ENCODE measurements at regions not wholly inside any gene's neighbourhood (a gene's known extent, or its start where the extent isn't known, plus 50 kb on each side); places are given as distances from the start of the nearest gene placed in this dataset.

DNA sequence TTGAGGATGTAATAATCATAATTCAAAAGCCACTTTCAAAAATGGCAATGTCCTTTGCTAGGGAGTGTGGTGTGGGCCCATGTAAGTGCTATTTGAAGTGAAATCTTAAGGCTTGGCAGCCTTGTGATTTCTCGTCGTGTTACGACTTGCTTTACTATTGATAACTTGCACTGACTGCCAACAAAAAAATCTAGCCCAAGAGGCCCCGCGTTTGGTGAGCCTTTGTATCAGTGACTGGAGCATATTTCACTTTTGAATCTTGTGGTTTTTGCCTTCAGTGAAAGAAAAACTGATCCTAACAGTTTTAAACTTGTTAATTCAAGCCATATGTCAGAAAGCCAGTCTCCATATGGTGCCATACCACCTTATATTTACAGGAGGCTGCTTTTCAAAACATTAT, 248.0 kb downstream of the TMEM182 start:
- peaks cover 16% of the 10 kb centered on the region for H3K4me1 Mint-ChIP-seq
- DNase-seq (ENCODE audit: low spot score in 2 of 2, unreplicated experiment in 2 of 2): no peak

GRCh38 chr2:103010306-103010705, 248.5 kb downstream of the TMEM182 start:
- no peaks in the 10 kb centered on the region for H3K36me3 Mint-ChIP-seq
- H3K27me3 Mint-ChIP-seq (ENCODE audit: low read depth): peaks cover 13% of the 10 kb centered on the region
- H3K4me3 Mint-ChIP-seq: no peak overlapping the region
- no peaks in the 10 kb centered on the region for H3K9me3 Mint-ChIP-seq
- DNase-seq (ENCODE audit: low spot score in 2 of 2, unreplicated experiment in 2 of 2): no peak
- TF ChIP-seq, protein P1, sequence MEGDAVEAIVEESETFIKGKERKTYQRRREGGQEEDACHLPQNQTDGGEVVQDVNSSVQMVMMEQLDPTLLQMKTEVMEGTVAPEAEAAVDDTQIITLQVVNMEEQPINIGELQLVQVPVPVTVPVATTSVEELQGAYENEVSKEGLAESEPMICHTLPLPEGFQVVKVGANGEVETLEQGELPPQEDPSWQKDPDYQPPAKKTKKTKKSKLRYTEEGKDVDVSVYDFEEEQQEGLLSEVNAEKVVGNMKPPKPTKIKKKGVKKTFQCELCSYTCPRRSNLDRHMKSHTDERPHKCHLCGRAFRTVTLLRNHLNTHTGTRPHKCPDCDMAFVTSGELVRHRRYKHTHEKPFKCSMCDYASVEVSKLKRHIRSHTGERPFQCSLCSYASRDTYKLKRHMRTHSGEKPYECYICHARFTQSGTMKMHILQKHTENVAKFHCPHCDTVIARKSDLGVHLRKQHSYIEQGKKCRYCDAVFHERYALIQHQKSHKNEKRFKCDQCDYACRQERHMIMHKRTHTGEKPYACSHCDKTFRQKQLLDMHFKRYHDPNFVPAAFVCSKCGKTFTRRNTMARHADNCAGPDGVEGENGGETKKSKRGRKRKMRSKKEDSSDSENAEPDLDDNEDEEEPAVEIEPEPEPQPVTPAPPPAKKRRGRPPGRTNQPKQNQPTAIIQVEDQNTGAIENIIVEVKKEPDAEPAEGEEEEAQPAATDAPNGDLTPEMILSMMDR (IDR thresholded peaks at IDR 0.05; ENCODE audit: unreplicated experiment): no peak
- no peak overlapping the region for H3K27ac Mint-ChIP-seq
- H3K4me1 Mint-ChIP-seq: peaks cover 16% of the 10 kb centered on the region

More for the DNA sequence above, 248.0 kb downstream of the TMEM182 start:
- Mint-ChIP-seq H3K36me3 (no peaks in the 10 kb centered on the region), H3K9me3 (no peaks in the 10 kb centered on the region), H3K27ac (peak overlapping the region; percentile 43), H3K27me3 (ENCODE audit: low read depth) (peaks cover 9% of the 10 kb centered on the region), H3K4me3 (no peak overlapping the region)
- TF ChIP-seq, protein P1 (IDR thresholded peaks at IDR 0.05; ENCODE audit: unreplicated experiment): no peak

- TF ChIP-seq, protein P1 (IDR thresholded peaks at IDR 0.05; ENCODE audit: unreplicated experiment): no peak
These were observed 248.9 kb downstream of the TMEM182 start for GRCh38 chr2:103010751-103011150.

GRCh38 chr2:103012590-103012989, 250.8 kb downstream of the TMEM182 start:
- Mint-ChIP-seq H3K9me3 (no peaks in the 10 kb centered on the region), H3K27ac (no peak overlapping the region), H3K27me3 (ENCODE audit: low read depth) (peaks cover 21% of the 10 kb centered on the region), H3K36me3 (no peaks in the 10 kb centered on the region), H3K4me3 (no peak overlapping the region), H3K4me1 (peaks cover 16% of the 10 kb centered on the region)
- TF ChIP-seq, protein P1 (IDR thresholded peaks at IDR 0.05; ENCODE audit: unreplicated experiment): no peak
- no peak for DNase-seq (ENCODE audit: low spot score in 2 of 2, unreplicated experiment in 2 of 2)

More at GRCh38 chr2:103010751-103011150, 248.9 kb downstream of the TMEM182 start:
- Mint-ChIP-seq H3K27ac (no peak overlapping the region), H3K27me3 (ENCODE audit: low read depth) (peaks cover 16% of the 10 kb centered on the region), H3K36me3 (no peaks in the 10 kb centered on the region), H3K4me1 (peaks cover 16% of the 10 kb centered on the region), H3K9me3 (no peaks in the 10 kb centered on the region), H3K4me3 (no peak overlapping the region)
- DNase-seq (ENCODE audit: low spot score in 2 of 2, unreplicated experiment in 2 of 2): no peak

DNA sequence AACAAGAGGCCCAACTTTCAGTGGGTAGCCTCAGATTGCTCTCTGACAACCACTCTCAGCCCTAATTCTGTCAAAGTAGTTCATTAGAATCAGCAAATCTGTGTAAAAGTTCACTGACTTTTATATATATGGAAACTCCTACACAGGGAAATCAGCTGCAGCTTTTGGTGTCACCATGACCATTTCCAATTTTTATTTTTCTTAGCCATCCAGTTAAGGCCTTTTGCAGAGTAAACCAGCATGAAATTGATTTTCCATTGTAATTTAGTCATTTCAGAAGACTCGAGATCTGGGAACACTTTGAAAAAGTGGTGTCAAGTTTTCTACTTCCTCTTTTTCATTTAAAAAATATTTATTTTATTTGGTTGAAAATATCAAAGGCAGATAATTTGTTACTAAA, 263.2 kb downstream of the TMEM182 start:
- no peaks in the 10 kb centered on the region for H3K4me1 Mint-ChIP-seq
- peaks cover 6% of the 10 kb centered on the region for H3K27me3 Mint-ChIP-seq (ENCODE audit: low read depth)
- TF ChIP-seq, protein P1 (IDR thresholded peaks at IDR 0.05; ENCODE audit: unreplicated experiment): no peak
- H3K27ac Mint-ChIP-seq: no peak overlapping the region
- DNase-seq (ENCODE audit: low spot score in 2 of 2, unreplicated experiment in 2 of 2): no peak
- no peaks in the 10 kb centered on the region for H3K36me3 Mint-ChIP-seq
- no peak overlapping the region for H3K4me3 Mint-ChIP-seq
- H3K9me3 Mint-ChIP-seq: no peaks in the 10 kb centered on the region

DNA sequence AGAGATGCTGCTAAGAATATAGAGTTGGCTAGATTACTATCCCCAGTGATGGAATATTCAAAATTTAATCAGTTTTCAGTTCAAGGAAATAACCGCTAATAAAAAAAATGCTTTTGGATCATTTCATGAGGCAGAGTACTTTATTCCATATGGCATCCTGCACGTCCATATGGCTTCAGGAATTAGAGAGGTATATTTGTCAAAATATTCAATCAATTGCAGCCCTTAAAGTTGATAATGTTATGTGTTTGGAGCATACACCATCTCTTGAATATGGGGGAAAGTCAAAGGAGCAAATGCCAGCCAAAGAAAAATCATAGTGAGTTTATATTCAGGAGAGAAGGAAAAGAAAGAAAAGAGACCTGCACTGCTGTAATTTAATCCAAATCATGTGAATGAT, 266.4 kb downstream of the TMEM182 start:
- Mint-ChIP-seq H3K36me3 (no peaks in the 10 kb centered on the region), H3K27ac (no peak overlapping the region), H3K4me3 (no peak overlapping the region), H3K9me3 (no peaks in the 10 kb centered on the region), H3K4me1 (no peaks in the 10 kb centered on the region), H3K27me3 (ENCODE audit: low read depth) (peaks cover 4% of the 10 kb centered on the region)
- no peak for DNase-seq (ENCODE audit: low spot score in 2 of 2, unreplicated experiment in 2 of 2)
- TF ChIP-seq, protein P1 (IDR thresholded peaks at IDR 0.05; ENCODE audit: unreplicated experiment): no peak

Measured in mesothelial cell of epicardium (in vitro differentiated cells).